K562 (cell line): ENCODE measurements at regions not wholly inside any gene's neighbourhood (a gene's known extent, or its start where the extent isn't known, plus 50 kb on each side); places are given as distances from the start of the nearest gene placed in this dataset.

ENCODE experiments used
- TF ChIP-seq, protein P1 (sequence below): fragments of 450-650 bp; IDR thresholded peaks from 2 replicates; pipeline ENCODE4 v1.6.1; 2016; ENCODE audit warnings: mild to moderate bottlenecking, moderate library complexity
- TF ChIP-seq, protein P2 (sequence below), 2 experiments: fragments of 450-650 bp; conservative IDR thresholded peaks; 2 replicates each; pipeline ENCODE4 v1.6.1; 2017; ENCODE audit warnings: mild to moderate bottlenecking in 2 of 2, moderate library complexity in 2 of 2

DNA sequence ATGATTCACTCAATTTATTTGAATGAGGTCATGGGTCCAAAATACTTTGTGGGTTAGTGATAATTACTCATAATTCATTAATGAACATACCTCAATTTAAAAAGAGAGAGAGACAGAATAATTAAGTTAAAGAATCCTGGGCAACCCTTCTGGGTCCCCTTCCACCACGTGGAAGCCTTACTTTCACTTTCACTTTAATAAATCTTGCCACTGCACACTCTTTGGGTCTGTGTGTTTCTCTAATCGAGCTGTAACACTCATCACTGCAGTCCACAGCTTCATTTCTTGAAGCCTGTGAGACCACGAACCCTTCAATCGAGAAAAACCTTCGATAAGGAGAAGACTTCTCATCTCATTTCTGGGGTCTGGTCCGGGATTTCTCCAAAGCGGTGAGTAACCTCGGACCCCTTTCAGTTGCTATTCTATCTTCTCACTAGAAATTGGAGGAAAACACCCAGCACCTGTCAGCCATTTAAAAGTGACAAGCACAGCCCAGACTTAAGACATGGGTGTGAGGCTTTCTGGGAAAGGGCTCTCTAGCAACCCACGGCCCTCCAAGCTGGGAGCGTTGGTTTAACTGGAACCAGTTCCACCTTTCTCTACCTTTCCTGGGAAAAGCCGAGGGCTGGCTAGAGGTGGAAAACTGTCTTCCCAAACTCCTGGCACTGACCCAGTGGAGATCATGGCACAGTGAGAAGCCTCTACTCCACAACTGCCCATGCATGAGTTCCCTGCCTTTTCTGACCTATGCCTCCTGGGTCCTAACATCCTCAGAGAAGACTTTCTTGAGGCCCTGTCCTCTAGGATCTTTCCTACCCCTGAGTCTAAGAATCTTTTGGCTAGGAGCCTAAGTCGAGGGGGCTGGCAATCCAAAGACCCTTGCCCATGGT lies 148.8 kb upstream of the ATF7IP start (continued):
- TF ChIP-seq, protein P1, sequence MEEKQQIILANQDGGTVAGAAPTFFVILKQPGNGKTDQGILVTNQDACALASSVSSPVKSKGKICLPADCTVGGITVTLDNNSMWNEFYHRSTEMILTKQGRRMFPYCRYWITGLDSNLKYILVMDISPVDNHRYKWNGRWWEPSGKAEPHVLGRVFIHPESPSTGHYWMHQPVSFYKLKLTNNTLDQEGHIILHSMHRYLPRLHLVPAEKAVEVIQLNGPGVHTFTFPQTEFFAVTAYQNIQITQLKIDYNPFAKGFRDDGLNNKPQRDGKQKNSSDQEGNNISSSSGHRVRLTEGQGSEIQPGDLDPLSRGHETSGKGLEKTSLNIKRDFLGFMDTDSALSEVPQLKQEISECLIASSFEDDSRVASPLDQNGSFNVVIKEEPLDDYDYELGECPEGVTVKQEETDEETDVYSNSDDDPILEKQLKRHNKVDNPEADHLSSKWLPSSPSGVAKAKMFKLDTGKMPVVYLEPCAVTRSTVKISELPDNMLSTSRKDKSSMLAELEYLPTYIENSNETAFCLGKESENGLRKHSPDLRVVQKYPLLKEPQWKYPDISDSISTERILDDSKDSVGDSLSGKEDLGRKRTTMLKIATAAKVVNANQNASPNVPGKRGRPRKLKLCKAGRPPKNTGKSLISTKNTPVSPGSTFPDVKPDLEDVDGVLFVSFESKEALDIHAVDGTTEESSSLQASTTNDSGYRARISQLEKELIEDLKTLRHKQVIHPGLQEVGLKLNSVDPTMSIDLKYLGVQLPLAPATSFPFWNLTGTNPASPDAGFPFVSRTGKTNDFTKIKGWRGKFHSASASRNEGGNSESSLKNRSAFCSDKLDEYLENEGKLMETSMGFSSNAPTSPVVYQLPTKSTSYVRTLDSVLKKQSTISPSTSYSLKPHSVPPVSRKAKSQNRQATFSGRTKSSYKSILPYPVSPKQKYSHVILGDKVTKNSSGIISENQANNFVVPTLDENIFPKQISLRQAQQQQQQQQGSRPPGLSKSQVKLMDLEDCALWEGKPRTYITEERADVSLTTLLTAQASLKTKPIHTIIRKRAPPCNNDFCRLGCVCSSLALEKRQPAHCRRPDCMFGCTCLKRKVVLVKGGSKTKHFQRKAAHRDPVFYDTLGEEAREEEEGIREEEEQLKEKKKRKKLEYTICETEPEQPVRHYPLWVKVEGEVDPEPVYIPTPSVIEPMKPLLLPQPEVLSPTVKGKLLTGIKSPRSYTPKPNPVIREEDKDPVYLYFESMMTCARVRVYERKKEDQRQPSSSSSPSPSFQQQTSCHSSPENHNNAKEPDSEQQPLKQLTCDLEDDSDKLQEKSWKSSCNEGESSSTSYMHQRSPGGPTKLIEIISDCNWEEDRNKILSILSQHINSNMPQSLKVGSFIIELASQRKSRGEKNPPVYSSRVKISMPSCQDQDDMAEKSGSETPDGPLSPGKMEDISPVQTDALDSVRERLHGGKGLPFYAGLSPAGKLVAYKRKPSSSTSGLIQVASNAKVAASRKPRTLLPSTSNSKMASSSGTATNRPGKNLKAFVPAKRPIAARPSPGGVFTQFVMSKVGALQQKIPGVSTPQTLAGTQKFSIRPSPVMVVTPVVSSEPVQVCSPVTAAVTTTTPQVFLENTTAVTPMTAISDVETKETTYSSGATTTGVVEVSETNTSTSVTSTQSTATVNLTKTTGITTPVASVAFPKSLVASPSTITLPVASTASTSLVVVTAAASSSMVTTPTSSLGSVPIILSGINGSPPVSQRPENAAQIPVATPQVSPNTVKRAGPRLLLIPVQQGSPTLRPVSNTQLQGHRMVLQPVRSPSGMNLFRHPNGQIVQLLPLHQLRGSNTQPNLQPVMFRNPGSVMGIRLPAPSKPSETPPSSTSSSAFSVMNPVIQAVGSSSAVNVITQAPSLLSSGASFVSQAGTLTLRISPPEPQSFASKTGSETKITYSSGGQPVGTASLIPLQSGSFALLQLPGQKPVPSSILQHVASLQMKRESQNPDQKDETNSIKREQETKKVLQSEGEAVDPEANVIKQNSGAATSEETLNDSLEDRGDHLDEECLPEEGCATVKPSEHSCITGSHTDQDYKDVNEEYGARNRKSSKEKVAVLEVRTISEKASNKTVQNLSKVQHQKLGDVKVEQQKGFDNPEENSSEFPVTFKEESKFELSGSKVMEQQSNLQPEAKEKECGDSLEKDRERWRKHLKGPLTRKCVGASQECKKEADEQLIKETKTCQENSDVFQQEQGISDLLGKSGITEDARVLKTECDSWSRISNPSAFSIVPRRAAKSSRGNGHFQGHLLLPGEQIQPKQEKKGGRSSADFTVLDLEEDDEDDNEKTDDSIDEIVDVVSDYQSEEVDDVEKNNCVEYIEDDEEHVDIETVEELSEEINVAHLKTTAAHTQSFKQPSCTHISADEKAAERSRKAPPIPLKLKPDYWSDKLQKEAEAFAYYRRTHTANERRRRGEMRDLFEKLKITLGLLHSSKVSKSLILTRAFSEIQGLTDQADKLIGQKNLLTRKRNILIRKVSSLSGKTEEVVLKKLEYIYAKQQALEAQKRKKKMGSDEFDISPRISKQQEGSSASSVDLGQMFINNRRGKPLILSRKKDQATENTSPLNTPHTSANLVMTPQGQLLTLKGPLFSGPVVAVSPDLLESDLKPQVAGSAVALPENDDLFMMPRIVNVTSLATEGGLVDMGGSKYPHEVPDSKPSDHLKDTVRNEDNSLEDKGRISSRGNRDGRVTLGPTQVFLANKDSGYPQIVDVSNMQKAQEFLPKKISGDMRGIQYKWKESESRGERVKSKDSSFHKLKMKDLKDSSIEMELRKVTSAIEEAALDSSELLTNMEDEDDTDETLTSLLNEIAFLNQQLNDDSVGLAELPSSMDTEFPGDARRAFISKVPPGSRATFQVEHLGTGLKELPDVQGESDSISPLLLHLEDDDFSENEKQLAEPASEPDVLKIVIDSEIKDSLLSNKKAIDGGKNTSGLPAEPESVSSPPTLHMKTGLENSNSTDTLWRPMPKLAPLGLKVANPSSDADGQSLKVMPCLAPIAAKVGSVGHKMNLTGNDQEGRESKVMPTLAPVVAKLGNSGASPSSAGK: peak; percentile 21; the same call in 1 of the 2 replicates
- TF ChIP-seq, protein P2, sequence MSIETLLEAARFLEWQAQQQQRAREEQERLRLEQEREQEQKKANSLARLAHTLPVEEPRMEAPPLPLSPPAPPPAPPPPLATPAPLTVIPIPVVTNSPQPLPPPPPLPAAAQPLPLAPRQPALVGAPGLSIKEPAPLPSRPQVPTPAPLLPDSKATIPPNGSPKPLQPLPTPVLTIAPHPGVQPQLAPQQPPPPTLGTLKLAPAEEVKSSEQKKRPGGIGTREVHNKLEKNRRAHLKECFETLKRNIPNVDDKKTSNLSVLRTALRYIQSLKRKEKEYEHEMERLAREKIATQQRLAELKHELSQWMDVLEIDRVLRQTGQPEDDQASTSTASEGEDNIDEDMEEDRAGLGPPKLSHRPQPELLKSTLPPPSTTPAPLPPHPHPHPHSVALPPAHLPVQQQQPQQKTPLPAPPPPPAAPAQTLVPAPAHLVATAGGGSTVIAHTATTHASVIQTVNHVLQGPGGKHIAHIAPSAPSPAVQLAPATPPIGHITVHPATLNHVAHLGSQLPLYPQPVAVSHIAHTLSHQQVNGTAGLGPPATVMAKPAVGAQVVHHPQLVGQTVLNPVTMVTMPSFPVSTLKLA (conservative IDR thresholded peaks at IDR 0.05): peak; percentile 45 to 75; a peak in 3 of 4 replicates
